Mesodermal cell (in vitro differentiated cells): ENCODE measurements at regions not wholly inside any gene's neighbourhood (a gene's known extent, or its start where the extent isn't known, plus 50 kb on each side); places are given as distances from the start of the nearest gene placed in this dataset.

Source experiments
- H3K27ac ChIP-seq: 2 replicates; pipeline ENCODE4 v1.7.0; 2013; ENCODE audit warnings: mild to moderate bottlenecking, low read depth, low read length, moderate library complexity; ENCODE audit not compliant: severe bottlenecking
- H3K36me3 ChIP-seq: 2 replicates; pipeline ENCODE4 v1.7.1; 2013; ENCODE audit warnings: mild to moderate bottlenecking, low read length, moderate library complexity; ENCODE audit not compliant: control insufficient read depth, insufficient read depth
- H3K4me1 ChIP-seq: one replicate; pipeline ENCODE4 v1.7.1; 2013; ENCODE audit warnings: mild to moderate bottlenecking, low read length; ENCODE audit not compliant: insufficient read depth, control insufficient read depth, poor library complexity, severe bottlenecking
- H3K4me3 ChIP-seq: 2 replicates; pipeline ENCODE4 v1.7.0; 2013; ENCODE audit warnings: low read length, control low read depth, mild to moderate bottlenecking; ENCODE audit not compliant: insufficient read depth, poor library complexity, severe bottlenecking; ENCODE audit errors: extremely low read depth
- H3K9me3 ChIP-seq: 2 replicates; pipeline ENCODE4 v1.7.1; 2013; ENCODE audit warnings: mild to moderate bottlenecking, low read length, moderate library complexity; ENCODE audit not compliant: control insufficient read depth
- WGBS, 2 experiments: methylation state at CpG; one replicate each; pipeline ENCODE4 v1.1.5; 2013; ENCODE audit warnings: missing lambda C conversion rate in 2 of 2; ENCODE audit not compliant: insufficient coverage in 2 of 2; 5-methylcytosine and 5-hydroxymethylcytosine counted together

- Histone ChIP-seq H3K36me3 (no peaks in the 10 kb centered on the region), H3K9me3 (no peaks in the 10 kb centered on the region), H3K4me1 (peaks cover 5% of the 10 kb centered on the region), H3K4me3 (no peak overlapping the region), H3K27ac (no peak overlapping the region)
- 100% methylated on average over 1 of the region's 1 CpG; no CpG with 5 or more reads in 1 of the 2 experiments for WGBS, 2 experiments
These were observed 257.5 kb upstream of the TCF21 start for GRCh38 chr6:133631421-133631820.

GRCh38 chr6:133632206-133632605 lies 256.7 kb upstream of the TCF21 start:
- Histone ChIP-seq H3K27ac (peak overlapping the region; percentile 16), H3K4me3 (no peak overlapping the region), H3K4me1 (peaks cover 5% of the 10 kb centered on the region), H3K36me3 (no peaks in the 10 kb centered on the region), H3K9me3 (no peaks in the 10 kb centered on the region)
- 43 to 78% methylated on average over 2 of the region's 2 CpGs for WGBS, 2 experiments

GRCh38 chr6:133632906-133633305 lies 256.0 kb upstream of the TCF21 start:
- no CpG with 5 or more reads among the region's 2 CpGs for WGBS, 2 experiments
- H3K4me3 ChIP-seq, result no peak overlapping the region
- H3K4me1 ChIP-seq, result peaks cover 5% of the 10 kb centered on the region
- no peaks in the 10 kb centered on the region for H3K36me3 ChIP-seq
- no peaks in the 10 kb centered on the region for H3K9me3 ChIP-seq
- H3K27ac ChIP-seq, result no peak overlapping the region

GRCh38 chr6:133634474-133634873 lies 254.4 kb upstream of the TCF21 start:
- H3K9me3 ChIP-seq, result peaks cover 6% of the 10 kb centered on the region
- H3K4me1 ChIP-seq, result peaks cover 5% of the 10 kb centered on the region
- H3K4me3 ChIP-seq, result no peak overlapping the region
- H3K27ac ChIP-seq, result no peak overlapping the region
- 84 to 91% methylated on average over 3 of the region's 3 CpGs for WGBS, 2 experiments
- H3K36me3 ChIP-seq, result no peaks in the 10 kb centered on the region

GRCh38 chr6:133635447-133635846 lies 253.5 kb upstream of the TCF21 start:
- Histone ChIP-seq H3K4me1 (peaks cover 5% of the 10 kb centered on the region), H3K36me3 (no peaks in the 10 kb centered on the region), H3K27ac (no peak overlapping the region), H3K9me3 (peaks cover 6% of the 10 kb centered on the region), H3K4me3 (no peak overlapping the region)
- WGBS, 2 experiments, result 92 to 100% methylated on average over 1 of the region's 2 CpGs

GRCh38 chr6:133637436-133637835 lies 251.5 kb upstream of the TCF21 start:
- peaks cover 6% of the 10 kb centered on the region for H3K9me3 ChIP-seq
- no peak overlapping the region for H3K4me3 ChIP-seq
- H3K4me1 ChIP-seq, result peaks cover 2% of the 10 kb centered on the region
- H3K36me3 ChIP-seq, result no peaks in the 10 kb centered on the region
- WGBS, 2 experiments, result no CpG with 5 or more reads among the region's 2 CpGs
- H3K27ac ChIP-seq, result no peak overlapping the region

- no peaks in the 10 kb centered on the region for H3K36me3 ChIP-seq
- peaks cover 6% of the 10 kb centered on the region for H3K9me3 ChIP-seq
- no peak overlapping the region for H3K4me3 ChIP-seq
- H3K4me1 ChIP-seq, result no peaks in the 10 kb centered on the region
- no peak overlapping the region for H3K27ac ChIP-seq
- WGBS, 2 experiments, result 82 to 85% methylated on average over 6 of the region's 6 CpGs
These were observed 251.0 kb upstream of the TCF21 start for GRCh38 chr6:133637874-133638273.

GRCh38 chr6:133641104-133641503 lies 247.8 kb upstream of the TCF21 start:
- H3K27ac ChIP-seq, result no peak overlapping the region
- H3K4me3 ChIP-seq, result no peak overlapping the region
- 100% methylated on average over 1 of the region's 5 CpGs; no CpG with 5 or more reads in 1 of the 2 experiments for WGBS, 2 experiments
- H3K36me3 ChIP-seq, result no peaks in the 10 kb centered on the region
- peaks cover 5% of the 10 kb centered on the region for H3K4me1 ChIP-seq
- H3K9me3 ChIP-seq, result peaks cover 6% of the 10 kb centered on the region

- H3K9me3 ChIP-seq, result no peaks in the 10 kb centered on the region
- H3K27ac ChIP-seq, result no peak overlapping the region
- WGBS, 2 experiments, result no CpG with 5 or more reads among the region's 4 CpGs
- peaks cover 5% of the 10 kb centered on the region for H3K4me1 ChIP-seq
- H3K4me3 ChIP-seq, result no peak overlapping the region
- H3K36me3 ChIP-seq, result no peaks in the 10 kb centered on the region
These were observed 244.4 kb upstream of the TCF21 start for GRCh38 chr6:133644548-133644891.

GRCh38 chr6:133644892-133645619 lies 243.9 kb upstream of the TCF21 start:
- Histone ChIP-seq H3K36me3 (no peaks in the 10 kb centered on the region), H3K9me3 (no peaks in the 10 kb centered on the region), H3K4me1 (peaks cover 5% of the 10 kb centered on the region), H3K4me3 (no peak overlapping the region), H3K27ac (no peak overlapping the region)
- WGBS, 2 experiments, result 90 to 94% methylated on average over 2 of the region's 5 CpGs

GRCh38 chr6:133645966-133646740 lies 242.8 kb upstream of the TCF21 start:
- peaks cover 5% of the 10 kb centered on the region for H3K4me1 ChIP-seq
- H3K36me3 ChIP-seq, result no peaks in the 10 kb centered on the region
- 90 to 100% methylated on average over 1 to 2 of the region's 4 CpGs for WGBS, 2 experiments
- no peaks in the 10 kb centered on the region for H3K9me3 ChIP-seq
- H3K27ac ChIP-seq, result no peak overlapping the region
- H3K4me3 ChIP-seq, result no peak overlapping the region
